Duodenal mucosa (tissue), 2 donors: ENCODE measurements at regions not wholly inside any gene's neighbourhood (a gene's known extent, or its start where the extent isn't known, plus 50 kb on each side); places are given as distances from the start of the nearest gene placed in this dataset.
"Not testable (repeated sequence)": the region's sequence is repeated elsewhere in the genome, so short reads cannot be mapped to it uniquely, and the experiment has no call there.

ENCODE experiments used
- H3K27ac ChIP-seq: one replicate; pipeline ENCODE4 v1.7.0; 2013; ENCODE audit warnings: low read depth, low read length
- H3K27me3 ChIP-seq, 2 donors: one replicate each; pipeline ENCODE4 v1.7.0; 2013; ENCODE audit warnings: low read length in 2 of 2, control low read depth in 1 of 2; ENCODE audit not compliant: insufficient read depth in 2 of 2, control insufficient read depth in 1 of 2
- H3K36me3 ChIP-seq, 2 donors: one replicate each; pipeline ENCODE4 v1.7.0; 2013; ENCODE audit warnings: low read length in 2 of 2, control low read depth in 1 of 2; ENCODE audit not compliant: insufficient read depth in 2 of 2, control insufficient read depth in 1 of 2
- H3K4me1 ChIP-seq, 2 donors: one replicate each; pipeline ENCODE4 v1.7.0; 2013; ENCODE audit warnings: low read length in 2 of 2, control low read depth in 1 of 2; ENCODE audit not compliant: insufficient read depth in 2 of 2, control insufficient read depth in 1 of 2
- H3K4me3 ChIP-seq, 2 donors: one replicate each; pipeline ENCODE4 v1.7.0; 2013; ENCODE audit warnings: low read length in 2 of 2, low read depth in 1 of 2
- H3K9ac ChIP-seq, 2 donors: one replicate each; pipeline ENCODE4 v1.7.0; 2013; ENCODE audit warnings: low read length in 2 of 2, low read depth in 1 of 2
- H3K9me3 ChIP-seq, 2 donors: one replicate each; pipeline ENCODE4 v1.7.0; 2013; ENCODE audit warnings: low read length in 2 of 2, control low read depth in 1 of 2; ENCODE audit not compliant: control insufficient read depth in 1 of 2

DNA sequence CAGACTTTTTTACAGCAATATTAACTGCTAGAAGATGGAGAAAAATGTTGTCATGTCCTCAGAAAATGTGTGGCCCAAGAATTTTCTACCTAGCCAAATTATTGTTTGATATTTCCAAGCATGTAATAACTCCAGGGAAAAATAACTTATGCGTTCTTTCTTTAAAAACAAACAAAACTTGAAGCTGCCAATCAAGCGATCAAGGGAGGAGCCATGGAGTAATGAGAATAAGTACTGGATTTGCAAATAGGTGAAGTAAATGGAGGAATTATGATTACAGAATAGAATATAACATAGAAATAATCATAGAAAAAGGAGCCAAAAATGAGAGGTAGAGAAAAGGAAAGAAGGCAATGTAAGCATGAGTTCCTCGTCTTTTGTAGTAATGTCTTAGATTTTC lies 225.3 kb downstream of the DLEU7 start:
- H3K4me3 ChIP-seq = no peak overlapping the region
- no peaks in the 10 kb centered on the region for H3K27me3 ChIP-seq
- H3K9ac ChIP-seq = no peak overlapping the region
- H3K27ac ChIP-seq = no peak overlapping the region
- no peaks in the 10 kb centered on the region for H3K36me3 ChIP-seq
- no peaks in the 10 kb centered on the region for H3K9me3 ChIP-seq
- H3K4me1 ChIP-seq = no peaks in the 10 kb centered on the region

DNA sequence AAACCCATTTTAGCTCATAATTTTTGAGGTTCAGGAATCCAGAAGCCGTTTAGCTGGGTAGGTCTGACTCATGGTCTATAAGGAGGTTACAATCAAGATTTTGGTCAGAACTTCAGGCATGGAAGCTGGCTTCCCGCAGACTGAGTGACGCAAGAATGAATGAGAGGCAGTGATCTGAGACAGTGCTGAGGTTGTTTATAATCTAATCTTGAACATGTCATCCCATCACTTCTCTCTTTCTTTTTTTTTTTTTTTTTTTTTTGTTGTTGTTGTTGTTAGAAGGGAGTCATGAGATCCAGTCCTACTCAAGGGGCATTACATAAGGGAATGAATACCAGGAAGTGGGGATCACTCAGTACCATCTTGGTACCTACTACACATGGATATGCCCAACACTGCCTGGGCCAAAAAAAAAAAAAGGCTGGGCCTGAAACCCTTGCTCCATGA lies 217.4 kb downstream of the DLEU7 start:
- H3K27me3 ChIP-seq = no peaks in the 10 kb centered on the region
- H3K4me3 ChIP-seq = no peak overlapping the region
- H3K9me3 ChIP-seq = no peaks in the 10 kb centered on the region
- no peak overlapping the region for H3K9ac ChIP-seq
- H3K4me1 ChIP-seq = no peaks in the 10 kb centered on the region
- H3K27ac ChIP-seq = no peak overlapping the region
- no peaks in the 10 kb centered on the region for H3K36me3 ChIP-seq

DNA sequence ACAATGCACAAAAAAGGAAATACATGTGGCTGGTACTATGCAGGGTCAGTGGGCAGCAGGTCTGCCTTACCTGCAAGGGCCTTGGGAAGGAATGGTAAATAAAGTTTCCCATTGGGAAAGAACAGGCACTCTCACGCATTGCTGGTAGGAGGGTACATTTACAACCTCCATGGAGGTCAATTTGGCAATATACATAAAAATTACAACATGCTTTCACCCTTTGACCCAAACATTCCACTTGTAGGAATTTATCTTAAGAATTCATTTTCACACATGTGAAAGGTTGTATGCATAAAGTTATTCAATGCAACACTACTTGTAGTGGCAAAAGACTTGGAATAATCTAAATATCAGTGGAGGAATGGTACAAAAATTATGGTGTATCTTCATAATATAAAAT lies 216.4 kb downstream of the DLEU7 start:
- Histone ChIP-seq H3K27ac (no peak overlapping the region), H3K4me3 (no peak overlapping the region), H3K9me3 (no peaks in the 10 kb centered on the region), H3K36me3 (no peaks in the 10 kb centered on the region), H3K4me1 (no peaks in the 10 kb centered on the region), H3K9ac (no peak overlapping the region), H3K27me3 (no peaks in the 10 kb centered on the region)

DNA sequence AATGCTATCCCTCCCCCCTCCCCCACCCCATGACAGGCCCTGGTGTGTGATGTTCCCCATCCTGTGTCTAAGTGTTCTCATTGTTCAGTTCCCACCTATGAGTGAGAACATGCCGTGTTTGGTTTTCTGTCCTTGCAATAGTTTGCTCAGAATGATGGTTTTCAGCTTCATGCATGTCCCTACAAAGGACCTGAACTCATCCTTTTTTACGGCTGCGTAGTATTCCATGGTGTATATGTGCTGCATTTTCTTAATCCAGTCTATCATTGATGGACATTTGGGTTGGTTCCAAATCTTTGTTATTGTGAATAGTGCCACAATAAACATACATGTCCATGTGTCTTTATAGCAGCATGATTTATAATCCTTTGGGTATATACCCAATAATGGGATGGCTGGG lies 215.0 kb downstream of the DLEU7 start:
- H3K4me3 ChIP-seq, H3K27ac ChIP-seq, H3K36me3 ChIP-seq, H3K9ac ChIP-seq, H3K27me3 ChIP-seq, H3K4me1 ChIP-seq, H3K9me3 ChIP-seq: not testable (repeated sequence)

DNA sequence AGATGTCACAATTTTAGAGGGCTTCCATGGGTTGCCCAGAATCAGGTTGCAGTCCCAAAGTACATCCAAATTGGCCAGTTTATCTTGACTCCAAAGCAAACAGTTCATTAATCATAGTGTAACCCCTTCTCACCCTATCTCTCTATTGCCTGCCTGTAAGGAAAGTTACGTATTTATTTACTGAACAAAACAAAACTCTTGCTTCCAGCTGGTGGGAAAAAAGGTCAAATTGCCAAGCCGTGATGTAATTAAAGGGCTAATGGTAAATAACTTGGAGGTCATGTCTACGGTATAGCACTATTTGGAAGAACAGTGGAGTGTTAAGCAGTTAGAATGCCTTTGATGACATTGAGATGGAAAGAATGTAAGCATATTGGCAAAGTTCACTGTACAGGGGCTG lies 214.0 kb downstream of the DLEU7 start:
- Histone ChIP-seq H3K36me3 (no peaks in the 10 kb centered on the region), H3K9me3 (no peaks in the 10 kb centered on the region), H3K27ac (no peak overlapping the region), H3K27me3 (no peaks in the 10 kb centered on the region), H3K4me1 (no peaks in the 10 kb centered on the region), H3K4me3 (no peak overlapping the region), H3K9ac (no peak overlapping the region)

DNA sequence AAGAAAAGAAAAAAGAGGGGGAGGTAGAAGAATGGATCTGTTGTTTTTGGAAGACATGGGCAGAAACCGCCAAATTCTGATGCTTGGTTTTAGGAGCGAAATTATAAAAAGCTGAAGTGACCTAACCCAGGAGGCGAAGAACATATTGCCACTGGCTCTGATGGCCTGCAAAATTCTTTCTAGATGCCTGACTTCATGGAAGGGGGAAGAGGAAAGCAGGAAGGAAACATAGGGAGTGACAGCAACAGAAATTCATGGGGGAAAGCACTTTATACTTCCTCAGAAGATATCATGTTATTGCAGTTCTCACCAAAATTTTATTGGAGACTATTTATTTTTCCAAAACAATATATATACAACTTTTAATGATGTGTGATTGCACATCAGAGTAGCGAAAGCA lies 213.5 kb downstream of the DLEU7 start:
- Histone ChIP-seq H3K4me3 (no peak overlapping the region), H3K27ac (no peak overlapping the region), H3K4me1 (no peaks in the 10 kb centered on the region)

DNA sequence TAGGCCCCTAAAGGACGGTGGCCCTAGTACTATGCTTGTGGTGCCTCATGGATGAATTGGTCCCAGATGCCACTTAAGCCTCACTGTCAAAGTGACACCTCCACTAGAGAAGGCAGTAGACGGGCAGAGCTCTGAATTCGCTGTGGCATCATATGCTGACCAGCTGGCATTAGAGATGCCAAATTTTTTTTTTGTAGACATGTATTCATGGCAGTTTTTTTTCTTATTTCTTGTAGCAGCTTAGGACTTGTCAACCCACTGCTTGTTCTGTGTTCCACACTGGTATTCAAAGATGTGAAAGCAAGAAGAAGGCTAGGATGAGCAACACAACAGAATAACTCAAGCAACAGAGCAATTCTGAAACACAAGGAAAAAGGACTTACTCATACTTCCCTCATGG lies 212.5 kb downstream of the DLEU7 start:
- H3K4me1 ChIP-seq = no peaks in the 10 kb centered on the region
- H3K27me3 ChIP-seq = no peaks in the 10 kb centered on the region
- H3K9me3 ChIP-seq = no peaks in the 10 kb centered on the region
- no peak overlapping the region for H3K9ac ChIP-seq
- H3K4me3 ChIP-seq = no peak overlapping the region
- H3K36me3 ChIP-seq = no peaks in the 10 kb centered on the region
- H3K27ac ChIP-seq = no peak overlapping the region

More for the DNA sequence above, 213.5 kb downstream of the DLEU7 start:
- no peaks in the 10 kb centered on the region for H3K9me3 ChIP-seq
- H3K36me3 ChIP-seq = no peaks in the 10 kb centered on the region
- no peaks in the 10 kb centered on the region for H3K27me3 ChIP-seq
- no peak overlapping the region for H3K9ac ChIP-seq

DNA sequence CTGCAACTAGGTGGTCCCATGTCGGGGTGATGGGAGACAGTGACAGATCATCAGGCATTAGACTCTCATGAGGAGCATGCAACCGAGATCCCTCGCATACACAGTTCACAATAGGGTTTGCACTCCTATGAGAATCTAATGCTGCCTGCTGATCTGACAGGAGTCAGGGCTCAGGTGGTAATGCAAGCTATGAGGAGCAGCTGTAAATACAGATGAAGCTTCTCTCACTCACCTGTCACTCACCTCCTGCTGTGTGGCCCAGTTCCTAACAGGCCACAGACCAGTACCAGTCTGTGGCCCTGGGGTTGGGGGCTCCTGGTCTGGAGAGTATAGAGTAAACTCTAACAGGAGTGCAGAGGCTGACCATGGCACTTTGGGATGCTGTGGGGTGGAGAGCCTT lies 209.2 kb downstream of the DLEU7 start:
- H3K9ac ChIP-seq = no peak overlapping the region

DNA sequence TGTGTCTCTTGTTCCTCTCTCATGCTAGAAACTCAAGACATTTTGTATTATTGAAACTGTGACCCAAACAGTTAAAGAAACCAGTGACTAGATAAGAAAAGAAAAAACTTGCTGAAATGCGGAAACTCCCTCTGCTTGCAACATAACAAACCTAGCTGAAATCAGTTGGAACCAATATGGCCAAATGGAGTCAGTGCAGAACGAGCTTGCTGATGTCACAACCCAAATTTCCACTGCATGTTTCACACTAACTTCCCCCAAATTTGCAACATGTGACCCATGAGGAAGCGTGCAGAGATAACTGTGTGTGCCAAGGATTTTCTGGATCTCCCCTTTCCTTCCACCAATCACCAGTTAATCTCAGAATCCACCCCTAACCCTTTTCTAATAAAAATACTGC lies 208.0 kb downstream of the DLEU7 start:
- Histone ChIP-seq H3K27ac (no peak overlapping the region), H3K4me3 (no peak overlapping the region), H3K36me3 (no peaks in the 10 kb centered on the region), H3K9me3 (no peaks in the 10 kb centered on the region), H3K9ac (no peak overlapping the region), H3K27me3 (no peaks in the 10 kb centered on the region), H3K4me1 (no peaks in the 10 kb centered on the region)

More for the DNA sequence above, 209.2 kb downstream of the DLEU7 start:
- Histone ChIP-seq H3K4me3 (no peak overlapping the region), H3K27ac (no peak overlapping the region), H3K9me3 (no peaks in the 10 kb centered on the region), H3K4me1 (no peaks in the 10 kb centered on the region), H3K27me3 (no peaks in the 10 kb centered on the region), H3K36me3 (no peaks in the 10 kb centered on the region)

DNA sequence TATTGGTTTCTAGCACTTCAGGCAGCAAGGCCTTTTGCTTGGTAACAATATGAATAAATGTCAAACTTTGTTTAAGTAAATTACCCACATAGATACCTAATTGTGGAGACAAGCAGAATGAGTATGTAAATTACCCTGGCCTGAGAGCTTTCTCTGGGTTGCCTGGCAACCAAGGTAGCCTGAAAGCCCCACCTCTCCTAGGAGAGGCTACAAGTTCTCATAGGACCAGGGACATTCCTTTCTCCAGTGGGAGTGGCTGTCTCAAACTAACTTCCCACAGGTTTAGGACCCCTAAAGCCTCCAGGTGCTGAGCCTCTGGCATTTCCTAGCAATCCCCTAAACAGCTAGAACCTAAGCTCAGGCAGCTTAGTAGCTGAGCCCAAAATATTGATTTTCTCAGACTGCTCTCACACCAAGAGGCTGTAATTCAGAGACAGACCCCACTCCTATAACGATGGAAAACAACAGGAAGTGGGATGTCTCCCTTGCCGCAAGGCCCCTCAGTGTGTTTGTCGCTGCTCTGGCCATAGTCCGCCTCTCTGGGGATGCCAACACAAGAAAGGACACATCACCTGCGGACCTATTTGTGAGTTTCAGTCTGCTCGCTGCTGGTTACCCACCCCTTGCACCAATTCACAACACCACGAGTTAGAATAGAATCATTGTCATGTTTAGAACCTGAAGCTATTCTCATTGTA lies 207.3 kb downstream of the DLEU7 start:
- Histone ChIP-seq H3K4me1 (no peaks in the 10 kb centered on the region), H3K27me3 (no peaks in the 10 kb centered on the region), H3K27ac (no peak overlapping the region), H3K9ac (no peak overlapping the region), H3K4me3 (no peak overlapping the region), H3K36me3 (no peaks in the 10 kb centered on the region), H3K9me3 (no peaks in the 10 kb centered on the region)

DNA sequence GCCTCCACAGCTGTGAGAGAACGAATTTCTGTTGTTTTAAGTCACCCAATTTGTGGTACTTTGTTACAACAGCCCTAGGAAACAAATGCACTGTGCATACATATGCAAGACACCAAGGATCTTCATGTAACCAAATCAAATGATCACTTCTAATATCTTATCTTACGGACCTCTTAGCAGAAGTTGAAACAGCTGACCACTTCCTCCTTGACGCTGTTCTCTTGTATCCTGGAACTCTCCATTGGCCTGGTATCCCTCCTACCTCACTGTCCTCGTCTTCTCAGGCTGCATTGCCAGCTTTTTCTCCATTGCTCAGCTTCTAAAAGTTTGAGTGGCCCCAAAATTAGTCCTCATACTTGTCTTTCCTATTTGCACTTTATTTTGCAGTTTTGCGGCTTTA lies 200.4 kb downstream of the DLEU7 start:
- Histone ChIP-seq H3K27ac (no peak overlapping the region), H3K4me3 (no peak overlapping the region), H3K36me3 (no peaks in the 10 kb centered on the region), H3K9ac (no peak overlapping the region), H3K4me1 (no peaks in the 10 kb centered on the region), H3K9me3 (no peaks in the 10 kb centered on the region), H3K27me3 (no peaks in the 10 kb centered on the region)
